SIG-M5 treated with dmso at 0.1 percent for 504 hours (cell line): ENCODE measurements at regions not wholly inside any gene's neighbourhood (a gene's known extent, or its start where the extent isn't known, plus 50 kb on each side); places are given as distances from the start of the nearest gene placed in this dataset.

Source experiments
- DNase-seq: peaks from one replicate; lab custom pipeline; 2025; ENCODE audit not compliant: unreplicated experiment; lab: John Stamatoyannopoulos, UW

DNA sequence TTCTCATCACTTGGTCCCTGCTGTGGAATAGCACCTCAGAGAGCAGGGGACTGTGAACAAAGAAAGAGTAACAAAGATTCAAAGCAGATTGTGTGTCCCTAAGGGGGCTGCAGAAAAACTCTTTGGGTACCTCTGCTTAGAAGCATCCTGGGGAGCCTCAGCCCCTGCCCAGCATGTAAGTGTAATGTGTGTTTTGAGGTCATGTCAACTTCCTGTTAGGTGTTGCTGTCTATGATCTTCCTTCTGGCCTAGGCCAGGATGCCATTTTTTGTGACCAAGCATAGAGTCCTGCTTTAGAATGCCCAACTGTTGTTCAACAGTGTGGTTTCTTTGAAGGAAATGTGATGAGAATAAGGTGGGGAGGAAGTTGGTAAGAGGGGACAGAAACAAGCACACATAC, 77.1 kb upstream of the BCL6 start:
- no peak for DNase-seq

DNA sequence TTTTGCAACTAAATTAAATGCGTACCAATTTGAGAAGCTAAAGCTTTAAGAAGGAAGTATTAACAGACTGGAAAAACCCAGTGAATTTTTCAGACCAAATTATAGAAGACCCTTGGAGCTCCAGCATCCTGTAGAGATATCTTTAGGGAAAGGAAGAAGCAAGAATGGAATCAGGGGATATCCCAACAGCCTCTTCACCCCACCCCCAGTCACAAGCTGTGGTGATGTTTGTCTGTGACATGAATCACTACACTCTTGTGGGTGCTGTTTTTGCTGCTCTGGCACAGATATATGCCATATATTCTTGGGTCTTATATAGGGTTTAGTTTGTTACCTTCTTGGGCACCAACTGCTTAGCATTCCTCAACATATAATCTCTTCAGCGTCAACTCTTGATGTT, 78.5 kb upstream of the BCL6 start:
- no peak for DNase-seq

DNA sequence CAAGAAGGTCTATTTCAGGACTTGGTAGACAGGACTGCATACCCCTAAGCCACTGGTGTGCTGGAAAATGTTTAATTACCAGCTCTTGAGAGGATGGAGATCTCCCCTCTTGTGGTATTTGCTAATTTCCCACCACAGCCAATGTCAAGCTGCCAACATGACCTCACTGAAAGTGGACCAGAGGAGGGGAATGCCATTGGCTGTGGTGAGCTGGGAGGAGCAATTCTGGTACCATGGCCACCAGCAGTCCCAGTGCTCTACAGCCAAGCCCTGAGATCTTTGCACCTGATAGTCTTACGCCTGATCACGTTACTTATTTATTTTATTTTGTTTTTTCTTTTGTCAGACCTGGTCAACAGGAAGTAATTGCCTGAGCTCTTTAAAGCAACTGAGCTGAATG, 82.5 kb upstream of the BCL6 start:
- no peak for DNase-seq

DNA sequence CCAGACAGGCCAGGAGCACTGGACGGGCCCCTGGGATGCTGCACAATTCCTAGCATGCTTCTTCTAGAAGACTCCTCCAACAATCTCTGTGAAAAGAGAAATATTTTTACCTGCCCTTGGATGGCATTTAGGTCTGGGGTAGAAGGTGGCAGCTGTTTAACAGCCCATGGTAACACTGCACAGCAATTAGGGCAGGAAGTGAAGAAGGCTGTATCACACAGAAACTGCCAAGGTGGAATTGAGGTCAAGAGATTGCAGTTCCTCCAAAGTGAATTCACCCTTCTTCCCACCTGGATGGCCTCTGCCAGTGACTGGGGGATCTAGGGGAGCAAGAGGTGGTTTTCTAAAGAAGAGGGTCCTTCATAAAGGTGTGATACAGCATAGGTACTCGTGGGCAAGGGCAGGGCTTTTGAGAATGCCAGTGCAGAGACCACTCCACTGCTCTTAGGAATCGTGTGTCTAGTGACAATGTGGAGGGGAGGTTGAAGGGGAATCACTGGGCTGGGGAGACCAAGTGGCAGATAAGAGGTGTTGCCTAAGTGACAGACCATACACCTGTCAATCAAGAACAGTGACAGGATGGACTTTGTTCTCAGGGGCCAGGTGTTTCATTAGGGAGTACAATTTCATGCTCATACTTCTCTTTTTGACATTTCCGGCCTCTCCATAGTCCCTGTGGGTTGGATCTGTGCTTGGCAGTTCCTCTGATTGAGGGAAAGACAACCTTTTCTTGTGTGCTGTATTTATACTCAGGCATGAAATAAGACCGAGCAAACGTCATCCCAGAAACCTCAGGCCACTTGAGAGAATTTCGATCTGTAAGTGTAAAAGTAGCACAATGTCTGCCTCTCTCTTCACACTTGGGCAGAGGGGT, 83.5 kb upstream of the BCL6 start:
- DNase-seq = no peak

DNA sequence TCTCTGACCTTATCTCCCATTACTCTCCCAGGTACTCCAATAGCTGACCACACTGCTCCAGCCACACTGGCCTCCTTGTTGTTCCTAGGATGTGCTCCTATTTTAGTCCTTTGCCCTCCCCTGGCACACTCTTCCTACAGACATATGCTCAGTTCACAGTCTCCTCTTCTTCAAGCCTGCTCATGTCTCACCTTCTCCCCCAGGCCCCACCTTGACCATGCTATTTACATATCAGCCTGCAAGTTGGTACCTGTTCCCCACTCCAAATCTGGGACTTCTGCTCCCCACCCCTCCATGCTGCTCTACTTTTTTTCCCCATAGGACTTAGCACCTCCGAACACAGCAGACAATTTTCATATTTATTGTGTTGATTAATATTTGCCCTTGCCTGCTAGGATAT, 84.9 kb upstream of the BCL6 start:
- DNase-seq = no peak

DNA sequence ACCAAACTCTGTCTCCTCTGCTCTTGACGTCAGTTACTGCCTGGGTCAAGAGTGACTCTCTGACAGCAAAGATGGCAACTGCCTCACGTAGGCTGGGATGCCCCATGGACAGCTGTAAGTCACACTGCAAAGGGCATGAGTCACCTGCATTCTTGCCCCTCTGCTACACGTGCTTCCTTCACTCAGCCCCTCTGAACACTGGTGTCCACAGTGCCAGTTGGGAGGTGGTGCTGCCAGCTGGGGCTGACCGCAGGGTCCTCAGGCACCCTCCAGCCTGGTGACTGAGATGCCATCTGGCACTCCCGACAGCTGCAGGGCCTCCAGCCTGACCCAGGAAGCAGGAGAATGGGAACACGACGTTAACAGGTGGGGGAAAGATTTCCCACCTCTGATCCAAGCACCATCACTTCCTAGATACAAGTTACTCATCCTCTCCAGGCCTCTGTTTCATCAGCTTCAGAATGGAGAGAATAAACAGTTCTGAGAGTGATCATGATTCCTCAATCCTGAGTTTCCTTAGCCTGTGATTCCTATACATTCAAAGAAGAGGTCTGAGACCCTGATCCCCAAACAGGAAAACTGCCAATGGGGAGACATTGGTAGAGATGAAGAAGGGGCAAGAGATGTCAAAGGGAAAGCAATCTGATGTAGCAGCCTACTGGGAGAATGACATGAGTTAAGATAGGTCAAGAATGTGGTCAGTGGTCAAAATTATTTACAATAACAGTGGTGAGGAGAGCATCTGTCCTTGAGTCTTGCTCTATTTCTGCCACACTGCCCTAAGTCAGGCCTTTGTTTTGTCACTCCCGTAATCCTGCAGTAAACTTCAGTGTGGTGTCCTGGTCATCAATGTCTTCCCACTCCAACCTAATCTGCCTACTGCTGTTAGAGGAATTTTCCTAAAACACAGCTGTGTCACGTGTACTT, 86.1 kb upstream of the BCL6 start:
- DNase-seq = no peak

DNA sequence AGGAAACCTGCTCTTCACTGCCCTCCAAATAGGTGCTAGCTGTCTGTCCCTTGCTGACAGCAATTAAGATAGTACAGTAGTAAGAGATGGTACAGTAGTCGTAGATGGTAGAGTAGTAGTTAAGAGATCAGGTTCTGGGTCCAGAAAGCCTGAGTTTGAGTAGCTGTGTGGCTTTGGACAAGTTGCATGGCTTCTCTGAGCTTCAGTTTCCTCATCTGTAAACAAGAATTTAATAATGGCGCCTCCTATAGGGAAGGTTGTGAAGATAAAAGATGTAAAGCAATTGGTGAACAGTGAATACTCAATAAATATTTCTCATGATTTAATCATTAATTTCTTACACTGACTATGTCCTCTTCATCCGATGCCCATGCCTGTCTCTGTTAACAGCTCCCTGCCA, 86.9 kb upstream of the BCL6 start:
- no peak for DNase-seq

DNA sequence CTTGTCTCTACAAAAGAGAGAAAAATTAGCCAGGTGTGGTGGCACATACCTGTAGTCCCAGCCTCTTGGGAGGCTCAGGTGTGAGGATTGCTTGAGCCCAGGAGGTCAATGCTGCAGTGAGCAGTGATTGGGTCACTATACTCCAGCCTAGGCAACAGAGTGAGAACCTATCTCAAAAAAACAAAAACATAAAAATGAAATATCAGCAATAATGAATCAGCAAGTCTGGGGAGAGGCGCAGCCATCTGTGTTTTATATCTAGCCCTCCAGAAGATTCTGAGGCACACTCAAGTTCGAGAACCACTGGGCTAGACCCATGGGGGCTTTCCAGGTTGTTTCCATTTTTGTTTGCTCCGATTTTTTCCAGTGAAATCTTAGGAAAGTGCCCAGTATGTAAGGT, 88.1 kb upstream of the BCL6 start:
- DNase-seq = no peak

DNA sequence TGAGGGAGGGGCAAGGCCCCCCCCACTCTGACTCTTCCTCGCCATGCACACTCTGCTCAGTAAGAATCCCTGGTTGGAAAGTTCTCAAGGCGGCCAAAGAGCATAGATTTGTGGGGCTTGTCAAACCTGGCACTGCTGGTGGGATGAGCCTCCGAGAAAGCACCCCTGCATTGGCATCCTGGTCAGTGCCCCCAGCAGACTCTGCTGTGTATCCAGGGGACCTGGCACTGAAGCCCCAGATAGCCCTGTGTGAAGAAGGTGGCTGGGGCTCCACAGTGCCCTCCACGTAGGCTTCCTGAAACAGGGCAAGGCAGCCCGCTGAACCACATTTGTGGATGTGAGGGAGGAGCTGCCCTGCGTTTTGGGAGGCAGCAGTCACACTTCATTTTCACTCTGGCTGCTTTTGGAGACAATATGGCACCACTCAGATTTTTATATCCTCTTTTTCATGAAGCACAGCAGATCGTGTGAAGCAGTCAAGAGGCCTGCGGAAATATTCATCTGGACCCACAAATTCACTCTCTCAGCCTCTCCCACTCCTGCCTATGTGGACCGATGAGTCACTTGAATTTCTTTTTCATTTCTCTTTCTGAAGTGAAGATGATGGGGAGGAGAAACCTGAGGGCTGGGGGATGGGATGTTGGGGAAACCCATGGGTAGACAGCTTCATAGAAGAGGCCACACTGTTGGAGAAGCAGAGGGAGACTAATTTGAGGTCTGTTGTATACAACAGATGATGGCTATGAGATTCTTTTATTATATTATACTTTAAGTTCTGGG, 88.7 kb upstream of the BCL6 start:
- no peak for DNase-seq

DNA sequence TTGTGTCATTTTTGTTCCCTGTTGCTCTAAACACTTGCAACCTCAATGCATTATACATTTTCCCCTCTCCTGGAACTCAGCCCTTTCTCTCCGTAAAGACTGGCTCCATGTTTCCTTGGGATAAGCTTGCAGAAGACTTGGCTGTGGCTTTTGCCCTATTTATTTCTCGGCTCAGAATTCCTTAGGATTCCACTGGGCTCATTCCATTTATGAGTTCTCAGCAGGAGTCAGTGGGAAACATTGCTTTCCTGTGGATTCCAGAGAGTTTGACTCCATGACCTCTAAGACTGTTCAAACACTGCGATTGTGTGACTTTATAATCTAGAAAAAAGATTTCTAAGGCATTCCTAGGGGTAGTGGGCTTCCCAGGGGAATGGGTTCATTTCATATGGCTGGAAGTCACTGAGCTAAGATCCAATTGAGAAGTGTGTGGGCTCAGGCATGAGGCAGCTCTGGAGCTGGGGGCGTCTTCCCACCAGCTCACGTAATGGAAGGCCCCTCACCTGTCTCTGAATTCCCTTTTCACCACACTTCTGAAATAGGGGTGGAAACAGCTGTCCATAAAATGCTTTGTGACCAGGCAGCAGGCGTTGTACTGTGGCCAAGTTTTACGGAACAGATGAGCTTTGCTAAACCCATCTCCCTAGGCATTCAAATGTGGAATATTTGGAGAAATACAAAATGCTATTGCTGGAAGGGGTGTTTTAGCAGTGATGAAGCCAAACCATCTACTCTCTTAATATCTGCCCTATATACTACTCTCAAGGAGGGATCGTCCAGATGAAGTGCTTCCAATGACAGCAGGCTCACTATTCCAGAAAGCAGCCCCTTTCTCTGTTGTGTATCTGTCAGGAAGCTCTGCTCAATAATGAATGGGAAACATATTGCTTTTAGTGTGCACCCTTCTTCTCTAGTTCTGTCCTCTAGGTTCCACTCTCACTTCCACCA, 91.8 kb upstream of the BCL6 start:
- no peak for DNase-seq

DNA sequence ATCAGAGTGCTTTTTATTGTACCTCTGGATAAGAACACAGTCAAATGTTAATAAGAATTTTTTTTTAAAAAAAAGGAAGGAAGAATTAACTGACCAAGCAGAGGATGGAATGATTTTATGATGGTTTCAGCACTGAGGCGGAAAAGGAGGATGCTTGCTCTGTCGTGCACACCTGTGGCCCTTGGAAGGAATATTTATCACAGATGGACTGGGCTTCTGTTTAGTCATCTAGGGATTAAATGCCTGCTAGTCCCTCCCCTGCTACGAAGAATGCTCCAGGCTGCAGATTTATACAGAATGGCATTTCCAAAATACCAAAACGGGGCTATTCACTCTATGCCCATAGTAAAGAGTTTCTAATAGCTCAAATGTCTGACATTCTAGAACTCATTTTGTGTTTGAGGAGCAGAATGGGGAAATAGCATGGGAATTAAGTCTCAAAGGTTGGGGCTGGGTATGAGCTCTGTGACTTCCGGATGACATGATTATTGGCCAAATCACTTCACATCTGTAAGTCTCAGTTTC, 92.8 kb upstream of the BCL6 start:
- no peak for DNase-seq

DNA sequence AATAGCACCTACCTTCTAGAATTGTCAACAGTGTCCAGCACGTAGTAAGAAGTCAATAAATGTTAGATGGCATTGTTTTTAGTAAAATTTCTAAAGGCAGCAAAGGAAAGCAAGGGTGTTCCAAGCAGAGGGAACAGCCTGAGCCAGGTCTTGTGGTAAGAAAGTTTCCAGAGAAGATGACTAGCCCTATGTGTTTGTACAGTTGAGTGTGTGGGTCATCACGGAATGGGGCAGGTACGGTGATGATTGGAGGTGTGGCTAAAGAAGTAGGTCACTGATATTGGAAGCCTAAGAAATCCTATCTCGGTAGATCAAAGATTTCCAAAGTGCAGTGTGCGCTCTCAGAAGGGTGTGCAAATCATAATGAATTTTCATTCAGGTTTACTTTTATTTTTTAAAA, 94.2 kb upstream of the BCL6 start:
- DNase-seq = no peak

DNA sequence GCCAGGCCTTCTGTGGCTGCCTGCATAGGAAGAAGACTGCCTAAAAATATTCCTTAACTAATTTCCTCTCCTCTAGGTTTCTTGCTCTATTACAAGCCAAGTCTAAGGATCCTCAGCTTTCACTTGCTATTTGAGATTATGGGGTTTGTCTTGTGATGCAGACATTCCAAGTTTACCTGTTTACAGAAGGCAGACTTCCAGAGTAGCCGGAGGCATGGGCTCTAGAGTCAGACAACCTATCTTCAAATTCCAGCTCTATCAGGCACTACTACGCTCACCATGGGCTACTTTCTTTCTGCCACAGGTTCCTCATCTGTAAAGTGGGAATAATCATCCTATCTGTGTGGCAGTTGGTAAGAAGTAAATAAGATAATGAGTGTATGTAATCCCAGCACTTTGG, 95.6 kb upstream of the BCL6 start:
- no peak for DNase-seq

DNA sequence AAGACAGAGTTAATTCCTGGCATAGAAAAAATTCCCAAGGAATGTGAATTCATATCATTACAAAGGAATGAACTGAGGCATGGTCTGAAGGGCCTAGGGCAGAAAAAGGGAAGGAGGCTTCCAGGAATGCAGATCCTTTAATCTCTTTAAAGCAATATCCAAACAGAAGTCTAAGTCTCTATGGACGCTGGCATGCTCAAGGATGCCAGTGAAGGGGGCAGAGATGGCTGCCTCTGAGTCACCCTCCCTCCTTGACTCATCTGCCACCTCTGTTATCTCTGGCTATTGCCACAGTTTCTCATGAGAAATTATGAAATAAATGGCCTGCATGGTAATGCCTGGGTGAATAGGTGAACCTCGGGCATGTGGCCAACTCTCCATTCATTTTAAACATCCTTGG, 96.3 kb upstream of the BCL6 start:
- no peak for DNase-seq

DNA sequence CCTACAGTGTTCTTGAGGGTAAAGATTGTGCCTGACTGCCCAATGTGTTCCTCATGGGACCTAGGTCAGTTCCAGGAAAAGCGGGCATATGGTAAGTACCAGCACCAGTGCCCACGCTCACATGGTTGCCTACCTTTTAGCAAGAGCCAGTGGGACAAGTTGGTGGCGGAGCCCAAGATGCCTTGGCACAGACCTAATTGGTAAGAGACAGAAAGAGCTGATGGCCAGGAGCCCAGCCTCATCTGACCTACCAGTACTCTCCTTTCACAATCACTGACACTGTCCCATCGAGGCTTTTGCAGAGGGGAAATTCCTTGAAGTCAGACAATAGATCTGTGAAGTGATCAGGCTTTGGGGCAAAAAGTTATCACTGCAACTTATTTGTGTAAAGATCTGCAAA, 98.4 kb upstream of the BCL6 start:
- DNase-seq = no peak

DNA sequence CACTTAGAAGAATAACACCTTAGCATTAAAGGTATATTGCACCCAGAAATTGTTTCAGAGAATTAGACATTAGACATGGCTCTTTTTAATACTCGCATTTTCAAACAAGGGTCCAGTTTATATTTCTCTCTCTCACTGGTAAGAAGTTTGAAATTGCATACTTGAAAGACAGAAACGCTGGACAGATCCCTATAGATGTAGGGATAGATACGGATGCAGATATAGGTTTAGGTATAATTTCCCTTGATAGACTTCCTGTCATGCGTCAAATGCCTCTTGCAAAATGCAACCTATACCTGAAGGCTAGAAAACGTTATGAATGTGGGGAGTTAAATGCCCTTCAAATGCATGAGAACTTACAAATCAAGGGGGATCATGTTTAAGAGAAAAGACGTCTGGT, 99.4 kb upstream of the BCL6 start:
- no peak for DNase-seq

DNA sequence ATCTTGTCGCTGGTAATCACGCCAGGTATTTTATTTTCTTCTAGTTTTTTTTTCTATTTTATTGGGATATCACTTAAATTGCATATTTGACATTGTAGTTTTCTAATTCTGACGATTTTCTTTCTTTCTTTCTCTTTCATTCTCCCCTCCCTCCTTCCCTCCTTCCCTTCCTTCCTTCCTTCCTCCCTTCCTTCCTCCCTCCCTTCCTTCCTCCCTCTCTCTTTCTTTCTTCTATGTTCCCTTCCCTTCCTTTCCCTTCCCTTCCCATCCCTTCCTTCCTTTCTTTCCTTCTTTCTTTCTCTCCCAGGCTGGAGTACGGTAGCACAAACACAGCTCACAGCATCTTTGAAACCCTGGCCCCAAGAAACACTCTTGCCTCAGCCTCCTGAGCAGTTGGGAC, 100.6 kb upstream of the BCL6 start:
- no peak for DNase-seq

DNA sequence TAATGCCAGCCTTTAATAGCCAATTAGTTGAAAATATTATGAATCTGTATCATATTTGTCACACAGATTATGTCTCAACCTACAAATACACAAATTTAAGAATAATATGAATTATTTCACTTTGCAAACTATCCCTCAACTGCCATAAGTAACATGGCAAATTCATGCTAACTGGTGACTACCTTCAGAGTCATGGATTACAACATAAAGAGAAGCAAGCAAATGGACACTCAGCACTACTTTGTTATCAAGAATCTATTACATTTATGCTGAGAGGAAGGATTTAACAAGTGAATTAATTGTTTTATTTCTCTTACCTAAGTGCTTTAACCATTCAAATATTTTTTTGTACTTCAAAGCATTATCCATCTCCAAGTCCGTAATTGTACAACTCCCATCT, 103.1 kb upstream of the BCL6 start:
- DNase-seq = no peak

DNA sequence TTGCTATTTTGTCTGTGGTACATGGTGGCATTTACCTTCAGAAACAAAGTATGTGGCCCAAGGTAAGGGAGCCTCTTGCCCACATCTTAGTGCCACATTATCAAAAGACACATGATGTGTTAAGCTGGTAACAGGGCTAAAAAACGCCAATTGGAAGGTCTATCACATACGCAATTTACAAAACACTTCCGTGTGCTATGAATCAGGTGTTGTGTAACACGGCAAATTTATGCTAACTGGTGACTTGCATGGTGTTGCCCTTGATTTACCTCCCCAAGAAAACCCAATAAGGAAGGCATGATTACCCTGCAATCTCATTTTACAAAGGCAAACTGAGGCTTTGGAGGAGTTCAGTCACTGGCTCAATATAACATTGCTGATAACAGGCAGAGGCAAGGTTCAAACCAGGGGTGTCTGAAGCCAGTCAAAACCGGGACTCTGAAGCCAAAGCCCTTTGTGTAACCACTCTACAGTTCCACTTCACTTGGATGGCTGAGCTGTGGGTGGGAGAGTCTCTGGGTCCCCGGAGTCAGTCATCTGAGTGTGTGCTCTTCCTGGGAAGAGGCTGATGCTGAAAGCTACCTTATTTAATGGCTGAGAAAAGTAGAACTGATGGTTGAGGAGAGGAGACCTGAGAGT, 103.9 kb upstream of the BCL6 start:
- DNase-seq = no peak
